H4 (cell line): ENCODE measurements at regions not wholly inside any gene's neighbourhood (a gene's known extent, or its start where the extent isn't known, plus 50 kb on each side); places are given as distances from the start of the nearest gene placed in this dataset.
A peak's percentile ranks its signal among the peaks of the same experiment; 100 is the strongest.

Experiments
- DNase-seq: peaks from one replicate; pipeline ENCODE4 v3.0.0-alpha.2; 2015; ENCODE audit warnings: low spot score

- no peak for DNase-seq
Measured at GRCh38 chr18:61948846-61949438, 56.1 kb upstream of the RNF152 start.

- DNase-seq: no peak
Measured at GRCh38 chr18:61948281-61948741, 55.5 kb upstream of the RNF152 start.

- peak; percentile 49 for DNase-seq
Measured at GRCh38 chr18:61946449-61946848, 53.6 kb upstream of the RNF152 start.

- peak; percentile 75 for DNase-seq
Measured at GRCh38 chr18:61943175-61943964, 50.6 kb upstream of the RNF152 start.
